HG02970 (cell line): ENCODE measurements at regions not wholly inside any gene's neighbourhood (a gene's known extent, or its start where the extent isn't known, plus 50 kb on each side); places are given as distances from the start of the nearest gene placed in this dataset.

ENCODE experiments used
- ATAC-seq: cut with Tn5 transposase; IDR thresholded peaks from one replicate; pipeline ENCODE4 v1.9.1; 2021; ENCODE audit warnings: mild to moderate bottlenecking, moderate library complexity, moderate number of reproducible peaks; ENCODE audit not compliant: unreplicated experiment, low FRiP score

GRCh38 chr3:162094301-162094700, 597.7 kb downstream of the OTOL1 start:
- no peak for ATAC-seq

- ATAC-seq = no peak
Measured at GRCh38 chr3:162096874-162097273, 600.3 kb downstream of the OTOL1 start.

- ATAC-seq = no peak
Measured at GRCh38 chr3:162103808-162104207, 607.2 kb downstream of the OTOL1 start.

- ATAC-seq = no peak
Measured at GRCh38 chr3:162111861-162112260, 615.3 kb downstream of the OTOL1 start.

GRCh38 chr3:162112719-162113118, 616.1 kb downstream of the OTOL1 start:
- no peak for ATAC-seq

- no peak for ATAC-seq
Measured at GRCh38 chr3:162117961-162118360, 621.4 kb downstream of the OTOL1 start.

- ATAC-seq = no peak
Measured at GRCh38 chr3:162119651-162120050, 623.0 kb downstream of the OTOL1 start.

- ATAC-seq = no peak
Measured at GRCh38 chr3:162122405-162122804, 625.8 kb downstream of the OTOL1 start.

GRCh38 chr3:162125790-162126189, 629.2 kb downstream of the OTOL1 start:
- no peak for ATAC-seq

- no peak for ATAC-seq
Measured at GRCh38 chr3:162130582-162130981, 634.0 kb downstream of the OTOL1 start.

- no peak for ATAC-seq
Measured at GRCh38 chr3:162132981-162133380, 636.4 kb downstream of the OTOL1 start.

- ATAC-seq = peak; percentile 62
Measured at GRCh38 chr3:162134571-162134970, 638.0 kb downstream of the OTOL1 start.

GRCh38 chr3:162136136-162136535, 639.5 kb downstream of the OTOL1 start:
- ATAC-seq = no peak

- ATAC-seq = no peak
Measured at GRCh38 chr3:162138509-162138908, 641.9 kb downstream of the OTOL1 start.

GRCh38 chr3:162139841-162140240, 643.2 kb downstream of the OTOL1 start:
- ATAC-seq = no peak

GRCh38 chr3:162141272-162141791, 644.7 kb downstream of the OTOL1 start:
- no peak for ATAC-seq

GRCh38 chr3:162142511-162142910, 645.9 kb downstream of the OTOL1 start:
- no peak for ATAC-seq

GRCh38 chr3:162143180-162143579, 646.6 kb downstream of the OTOL1 start:
- ATAC-seq = no peak

- no peak for ATAC-seq
Measured at GRCh38 chr3:162147996-162148395, 651.4 kb downstream of the OTOL1 start.

GRCh38 chr3:162150790-162151189, 654.2 kb downstream of the OTOL1 start:
- ATAC-seq = no peak

GRCh38 chr3:162152636-162153035, 656.0 kb downstream of the OTOL1 start:
- ATAC-seq = no peak

GRCh38 chr3:162161595-162161994, 665.0 kb downstream of the OTOL1 start:
- ATAC-seq = no peak

GRCh38 chr3:162165346-162165745, 668.7 kb downstream of the OTOL1 start:
- no peak for ATAC-seq
